Mesendoderm (in vitro differentiated cells): ENCODE measurements at regions not wholly inside any gene's neighbourhood (a gene's known extent, or its start where the extent isn't known, plus 50 kb on each side); places are given as distances from the start of the nearest gene placed in this dataset.

Source experiments
- DNase-seq: peaks from one replicate; pipeline ENCODE4 v3.0.0; 2013
- H2AK5ac ChIP-seq: 2 replicates; pipeline ENCODE4 v1.6.1; 2013; ENCODE audit warnings: low read length, inconsistent platforms
- H2BK120ac ChIP-seq: 2 replicates; pipeline ENCODE4 v1.6.1; 2013; ENCODE audit warnings: low read depth, mild to moderate bottlenecking, low read length, moderate library complexity, mixed read lengths
- H2BK15ac ChIP-seq: replicated peaks from 2 replicates; pipeline ENCODE4 v1.6.1; 2013; ENCODE audit warnings: low read depth, mild to moderate bottlenecking, moderate library complexity
- H2BK5ac ChIP-seq: 2 replicates; pipeline ENCODE4 v1.6.1; 2013; ENCODE audit warnings: low read length, inconsistent platforms
- H3K18ac ChIP-seq: 2 replicates; pipeline ENCODE4 v1.6.1; 2013; ENCODE audit warnings: mild to moderate bottlenecking, low read length, mixed read lengths
- H3K23ac ChIP-seq: one replicate; pipeline ENCODE4 v1.6.1; 2013; ENCODE audit warnings: low read length
- H3K27ac ChIP-seq: 2 replicates; pipeline ENCODE4 v1.5.1; 2013; ENCODE audit warnings: low read depth, mild to moderate bottlenecking, inconsistent platforms, low read length, moderate library complexity
- H3K27me3 ChIP-seq: 2 replicates; pipeline ENCODE4 v1.6.1; 2013; ENCODE audit warnings: low read length, control low read depth, mild to moderate bottlenecking, inconsistent platforms; ENCODE audit not compliant: insufficient read depth, poor library complexity
- H3K36me3 ChIP-seq: 2 replicates; pipeline ENCODE4 v1.6.1; 2013; ENCODE audit warnings: low read length, inconsistent platforms; ENCODE audit not compliant: control insufficient read depth, insufficient read depth
- H3K4ac ChIP-seq: one replicate; pipeline ENCODE4 v1.6.1; 2013; ENCODE audit warnings: low read depth, mild to moderate bottlenecking, low read length, moderate library complexity
- H3K4me1 ChIP-seq: 2 replicates; pipeline ENCODE4 v1.6.1; 2013; ENCODE audit warnings: low read depth, low read length, inconsistent platforms; ENCODE audit not compliant: control insufficient read depth
- H3K4me2 ChIP-seq: 2 replicates; pipeline ENCODE4 v1.6.1; 2013; ENCODE audit warnings: low read length
- H3K4me3 ChIP-seq: 2 replicates; pipeline ENCODE4 v1.5.1; 2013; ENCODE audit warnings: mild to moderate bottlenecking, low read length
- H3K56ac ChIP-seq: one replicate; pipeline ENCODE4 v1.6.1; 2013; ENCODE audit warnings: low read length
- H3K79me1 ChIP-seq: 2 replicates; pipeline ENCODE4 v1.6.1; 2013; ENCODE audit warnings: low read length, inconsistent platforms
- H3K79me2 ChIP-seq: 2 replicates; pipeline ENCODE4 v1.6.1; 2013; ENCODE audit warnings: mild to moderate bottlenecking, low read length; ENCODE audit not compliant: control insufficient read depth, insufficient read depth
- H3K9ac ChIP-seq: 2 replicates; pipeline ENCODE4 v1.6.1; 2013; ENCODE audit warnings: low read length, inconsistent platforms
- H4K5ac ChIP-seq: one replicate; pipeline ENCODE4 v1.6.1; 2013; ENCODE audit warnings: low read length
- H4K8ac ChIP-seq: one replicate; pipeline ENCODE4 v1.6.1; 2013; ENCODE audit warnings: low read depth, mild to moderate bottlenecking, control low read depth, low read length, moderate library complexity
- WGBS: extraction: QIAGEN DNeasy Blood & Tissue Kit; methylation state at CpG from one replicate; pipeline ENCODE4 v1.1.7; 2013; ENCODE audit warnings: low lambda C conversion rate, missing lambda C conversion rate; ENCODE audit not compliant: insufficient coverage; ENCODE audit errors: extremely low coverage; 5-methylcytosine and 5-hydroxymethylcytosine counted together

DNA sequence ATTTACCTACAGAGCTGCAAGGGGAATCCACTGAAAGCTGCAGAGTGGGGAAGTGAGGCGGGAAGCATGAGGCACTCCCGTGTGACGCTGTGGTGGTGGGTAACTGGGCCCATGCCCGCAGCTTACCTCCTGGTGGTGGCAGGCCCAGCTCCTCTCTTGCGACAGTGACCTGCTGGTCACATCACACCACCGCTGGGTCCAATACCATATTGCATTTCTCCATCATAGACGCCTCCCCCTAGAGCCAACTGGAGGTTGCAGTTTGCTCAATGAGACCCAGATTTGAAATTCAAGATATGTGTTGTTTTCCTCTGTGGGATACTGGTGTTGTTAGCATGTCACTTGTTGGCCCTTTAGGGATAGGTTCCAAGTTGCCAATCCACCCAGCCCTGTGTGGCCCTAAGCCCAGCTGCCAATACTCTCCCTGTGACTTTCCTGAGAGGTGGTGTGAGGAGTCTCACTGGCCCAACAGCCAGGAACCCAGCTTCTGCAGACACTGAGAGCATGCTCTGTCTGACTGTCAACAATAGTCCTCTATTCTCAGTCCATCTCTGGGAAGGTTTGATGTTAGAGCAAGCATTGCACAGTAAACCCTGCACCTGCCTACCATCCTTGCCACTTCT is 428.3 kb downstream of the GADD45G start:
- DNase-seq, result no peak
- no peak overlapping the region for H2BK5ac ChIP-seq
- no peaks in the 10 kb centered on the region for H3K79me1 ChIP-seq
- no peaks in the 10 kb centered on the region for H3K36me3 ChIP-seq
- no peak overlapping the region for H3K56ac ChIP-seq
- H4K8ac ChIP-seq, result no peak overlapping the region
- H3K79me2 ChIP-seq, result no peaks in the 10 kb centered on the region
- no peak overlapping the region for H3K4me2 ChIP-seq
- WGBS, result no CpG with 5 or more reads among the region's 7 CpGs
- H4K5ac ChIP-seq, result no peak overlapping the region
- no peaks in the 10 kb centered on the region for H3K4me1 ChIP-seq
- H2BK15ac ChIP-seq, result no peak overlapping the region
- no peak overlapping the region for H2BK120ac ChIP-seq
- H3K18ac ChIP-seq, result no peak overlapping the region
- no peak overlapping the region for H3K4ac ChIP-seq
- no peak overlapping the region for H3K4me3 ChIP-seq
- H3K27ac ChIP-seq, result no peak overlapping the region
- no peak overlapping the region for H2AK5ac ChIP-seq
- no peak overlapping the region for H3K23ac ChIP-seq
- no peaks in the 10 kb centered on the region for H3K27me3 ChIP-seq
- no peak overlapping the region for H3K9ac ChIP-seq

DNA sequence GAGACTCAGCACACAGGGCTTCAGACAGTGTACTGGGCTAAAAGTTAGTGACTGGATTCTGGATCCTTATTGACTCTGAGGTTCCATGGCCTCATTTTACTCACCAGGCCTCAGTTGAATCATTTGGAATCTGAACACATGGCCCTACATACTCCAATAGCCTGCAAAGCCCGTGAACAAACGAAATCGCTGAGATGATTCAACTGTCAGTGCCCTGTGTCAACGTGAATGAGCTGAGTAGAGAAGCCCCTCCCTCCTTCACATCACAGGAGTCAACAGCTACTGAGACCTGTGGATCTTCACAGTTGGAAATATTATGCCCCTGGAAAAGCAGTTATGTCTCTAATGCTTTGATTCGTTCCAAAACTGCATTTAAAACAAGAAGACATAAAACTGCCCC is 429.3 kb downstream of the GADD45G start:
- no peak overlapping the region for H4K8ac ChIP-seq
- no peaks in the 10 kb centered on the region for H3K36me3 ChIP-seq
- no peak overlapping the region for H3K23ac ChIP-seq
- no peak overlapping the region for H3K4me3 ChIP-seq
- H3K79me2 ChIP-seq, result no peaks in the 10 kb centered on the region
- H2BK120ac ChIP-seq, result no peak overlapping the region
- no peak overlapping the region for H3K18ac ChIP-seq
- H3K9ac ChIP-seq, result no peak overlapping the region
- H3K56ac ChIP-seq, result no peak overlapping the region
- H3K79me1 ChIP-seq, result no peaks in the 10 kb centered on the region
- no peak overlapping the region for H3K4me2 ChIP-seq
- H3K4ac ChIP-seq, result no peak overlapping the region
- WGBS, result no CpG with 5 or more reads among the region's 5 CpGs
- H2BK5ac ChIP-seq, result no peak overlapping the region
- H2AK5ac ChIP-seq, result no peak overlapping the region
- H2BK15ac ChIP-seq, result no peak overlapping the region
- H3K27ac ChIP-seq, result no peak overlapping the region
- no peaks in the 10 kb centered on the region for H3K4me1 ChIP-seq
- no peak overlapping the region for H4K5ac ChIP-seq
- DNase-seq, result no peak
- no peaks in the 10 kb centered on the region for H3K27me3 ChIP-seq

DNA sequence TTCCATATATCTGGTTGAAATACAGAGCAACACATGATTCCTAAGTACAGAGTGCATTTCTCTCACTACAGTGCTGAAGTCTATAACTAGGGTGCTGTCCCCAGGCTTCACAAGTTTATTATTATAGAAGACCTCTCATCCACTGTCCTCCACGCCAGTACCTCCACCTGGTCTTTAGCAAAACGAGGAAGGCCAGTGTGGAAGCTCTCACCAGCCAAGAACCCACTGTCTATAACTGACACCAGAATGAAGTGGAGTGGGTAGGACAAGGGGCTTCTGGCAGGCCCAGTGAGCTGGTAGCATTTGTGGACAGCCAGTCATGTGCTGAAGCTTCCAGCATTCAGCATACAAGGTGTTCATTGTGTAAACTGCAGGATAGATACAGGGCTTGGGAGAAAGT is 430.7 kb downstream of the GADD45G start:
- no CpG with 5 or more reads among the region's 2 CpGs for WGBS
- Histone ChIP-seq H3K27ac (no peak overlapping the region), H3K79me2 (no peaks in the 10 kb centered on the region), H3K23ac (no peak overlapping the region), H3K4me3 (no peak overlapping the region), H4K5ac (no peak overlapping the region), H2BK15ac (no peak overlapping the region), H3K9ac (no peak overlapping the region), H2BK5ac (no peak overlapping the region), H3K79me1 (no peaks in the 10 kb centered on the region), H4K8ac (no peak overlapping the region), H2BK120ac (no peak overlapping the region), H3K36me3 (no peaks in the 10 kb centered on the region), H3K27me3 (no peaks in the 10 kb centered on the region), H3K56ac (no peak overlapping the region), H3K18ac (no peak overlapping the region), H3K4me2 (no peak overlapping the region), H3K4ac (no peak overlapping the region), H3K4me1 (no peaks in the 10 kb centered on the region), H2AK5ac (no peak overlapping the region)
- no peak for DNase-seq

DNA sequence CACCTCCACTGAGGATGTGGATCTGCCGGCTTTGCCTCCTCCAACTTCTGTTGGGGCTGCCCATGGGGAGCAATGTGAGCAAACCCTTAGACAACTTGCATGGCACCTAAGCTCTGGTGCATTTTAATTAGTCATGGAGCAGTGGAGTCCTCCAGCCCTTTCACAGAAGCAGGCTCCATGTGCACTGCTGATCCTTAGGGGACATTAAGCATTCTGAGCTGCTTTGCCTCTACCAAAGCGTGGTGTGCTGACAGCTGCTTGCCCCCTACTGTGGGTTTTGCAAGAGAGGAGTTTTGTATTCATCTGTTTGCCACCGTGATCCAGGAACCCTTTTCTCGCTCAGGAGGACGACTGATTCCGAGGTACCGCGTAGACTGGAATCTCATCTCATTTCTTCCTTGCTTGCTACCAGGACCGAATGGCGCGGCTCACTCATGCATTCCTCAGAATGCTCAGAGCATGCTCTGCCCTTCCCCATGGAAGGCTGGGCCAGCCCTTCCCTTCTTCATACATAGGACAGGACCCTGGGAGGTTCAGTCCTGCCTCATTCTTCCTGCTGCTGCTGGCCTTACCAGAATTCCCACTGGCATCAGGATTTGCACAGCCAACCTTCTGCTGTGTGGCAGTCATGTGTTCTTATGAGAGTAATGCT is 432.5 kb downstream of the GADD45G start:
- Histone ChIP-seq H3K79me2 (no peaks in the 10 kb centered on the region), H2BK5ac (no peak overlapping the region), H3K18ac (no peak overlapping the region), H3K36me3 (no peaks in the 10 kb centered on the region), H3K79me1 (no peaks in the 10 kb centered on the region), H3K4ac (no peak overlapping the region), H2BK15ac (no peak overlapping the region), H3K27me3 (no peaks in the 10 kb centered on the region), H2AK5ac (no peak overlapping the region), H3K4me3 (no peak overlapping the region), H3K9ac (no peak overlapping the region), H3K4me1 (no peaks in the 10 kb centered on the region), H3K23ac (no peak overlapping the region), H3K27ac (no peak overlapping the region), H3K56ac (no peak overlapping the region), H4K8ac (no peak overlapping the region), H3K4me2 (no peak overlapping the region), H2BK120ac (no peak overlapping the region), H4K5ac (no peak overlapping the region)
- no peak for DNase-seq
- no CpG with 5 or more reads among the region's 11 CpGs for WGBS

DNA sequence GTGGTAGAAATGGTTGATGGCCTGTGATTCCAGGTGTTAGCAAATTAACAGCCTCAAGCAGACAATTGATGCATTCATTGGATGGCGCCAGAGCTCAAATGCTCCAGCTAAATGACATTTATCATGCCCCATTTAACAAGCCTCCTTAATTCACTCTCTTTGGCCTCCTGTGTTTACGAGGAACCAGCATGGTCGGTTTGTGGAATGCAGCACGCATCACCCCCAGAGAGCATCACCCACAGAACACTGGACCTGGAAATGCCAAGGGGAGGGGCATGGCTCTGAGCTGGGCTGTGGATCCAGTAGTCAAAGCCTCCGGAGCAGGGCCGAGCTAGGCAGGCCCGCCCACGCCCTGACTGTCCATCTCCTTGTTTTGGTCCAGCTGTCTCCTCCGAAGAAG is 434.0 kb downstream of the GADD45G start:
- H3K56ac ChIP-seq, result no peak overlapping the region
- DNase-seq, result no peak
- no peak overlapping the region for H3K23ac ChIP-seq
- no peaks in the 10 kb centered on the region for H3K36me3 ChIP-seq
- no peak overlapping the region for H3K4me3 ChIP-seq
- no CpG with 5 or more reads among the region's 9 CpGs for WGBS
- no peak overlapping the region for H3K27ac ChIP-seq
- no peaks in the 10 kb centered on the region for H3K27me3 ChIP-seq
- H3K9ac ChIP-seq, result no peak overlapping the region
- no peak overlapping the region for H4K5ac ChIP-seq
- H3K4ac ChIP-seq, result no peak overlapping the region
- no peaks in the 10 kb centered on the region for H3K4me1 ChIP-seq
- no peak overlapping the region for H4K8ac ChIP-seq
- H3K4me2 ChIP-seq, result no peak overlapping the region
- H2AK5ac ChIP-seq, result no peak overlapping the region
- no peak overlapping the region for H2BK120ac ChIP-seq
- no peak overlapping the region for H2BK15ac ChIP-seq
- H2BK5ac ChIP-seq, result no peak overlapping the region
- no peaks in the 10 kb centered on the region for H3K79me1 ChIP-seq
- H3K18ac ChIP-seq, result no peak overlapping the region
- no peaks in the 10 kb centered on the region for H3K79me2 ChIP-seq

DNA sequence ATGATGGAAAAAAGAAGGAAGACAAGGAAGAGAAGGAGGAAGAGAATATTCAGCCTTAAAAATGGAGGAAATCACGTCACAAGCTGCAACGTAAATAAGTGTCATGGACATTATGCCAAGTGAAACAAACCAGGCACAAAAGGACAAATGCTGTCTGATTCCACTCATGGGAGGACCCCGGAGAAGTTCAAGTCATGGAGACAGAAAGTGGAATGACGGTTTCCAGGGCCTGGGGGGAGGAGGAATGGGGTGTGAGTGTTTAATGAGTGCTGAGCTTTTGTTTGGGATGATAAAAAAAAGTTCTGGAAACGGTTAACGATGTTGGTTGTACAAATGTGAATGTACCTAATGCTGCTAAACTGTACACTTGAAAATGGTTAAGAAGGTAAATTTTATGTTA is 439.5 kb downstream of the GADD45G start:
- 100% methylated on average over 1 of the region's 6 CpGs for WGBS
- Histone ChIP-seq H3K4ac (no peak overlapping the region), H3K4me1 (no peaks in the 10 kb centered on the region), H3K23ac (no peak overlapping the region), H3K4me3 (no peak overlapping the region), H4K5ac (no peak overlapping the region), H3K36me3 (no peaks in the 10 kb centered on the region), H2BK120ac (no peak overlapping the region), H3K56ac (no peak overlapping the region), H3K79me1 (no peaks in the 10 kb centered on the region), H3K79me2 (no peaks in the 10 kb centered on the region), H2BK5ac (no peak overlapping the region), H3K9ac (no peak overlapping the region), H2AK5ac (no peak overlapping the region), H3K27ac (no peak overlapping the region), H3K27me3 (no peaks in the 10 kb centered on the region), H3K4me2 (no peak overlapping the region), H3K18ac (no peak overlapping the region), H4K8ac (no peak overlapping the region), H2BK15ac (no peak overlapping the region)
- no peak for DNase-seq
